ENCODE measurements at regions not wholly inside any gene's neighbourhood (a gene's known extent, or its start where the extent isn't known, plus 50 kb on each side); places are given as distances from the start of the nearest gene placed in this dataset.

DNA sequence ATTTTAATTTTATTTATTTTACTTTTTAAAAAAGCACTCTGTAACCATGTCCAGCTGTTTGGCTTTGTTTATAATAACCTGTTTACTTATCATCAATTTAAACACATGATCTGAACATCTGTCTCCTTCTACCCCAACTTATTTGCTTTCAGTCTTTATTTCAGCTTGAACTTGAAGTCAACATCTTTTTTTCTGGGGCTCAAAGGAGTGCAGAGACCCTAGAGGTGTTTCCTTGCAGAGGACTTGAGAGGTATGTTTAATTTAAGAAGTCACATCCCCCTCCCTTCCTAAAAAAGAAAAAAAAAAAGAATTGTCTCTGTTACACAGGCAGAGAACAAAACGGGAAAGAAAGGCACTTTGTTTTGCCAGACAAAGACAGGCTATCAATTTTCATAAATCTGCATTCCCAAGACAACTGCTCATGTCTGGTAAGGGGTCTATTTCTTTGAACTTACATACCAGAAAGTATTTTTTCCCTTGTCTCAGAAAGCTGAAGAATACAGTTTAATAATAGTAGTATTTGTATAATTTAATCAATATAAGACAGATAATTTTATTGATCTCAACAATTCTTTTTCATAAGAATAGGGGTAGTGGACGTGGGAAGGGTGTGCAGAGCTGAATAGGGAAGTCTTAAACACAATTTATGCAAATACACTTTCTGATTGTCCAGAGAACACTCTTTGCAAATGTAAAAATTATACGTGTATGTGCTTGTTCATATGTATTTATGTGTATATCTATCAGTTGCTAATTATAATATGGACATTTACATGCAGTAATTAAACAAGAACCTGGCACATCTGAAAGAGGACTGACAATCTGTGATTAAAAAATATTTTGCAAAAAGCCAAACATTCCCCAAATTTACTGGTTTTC lies 109.7 kb upstream of the PDZRN3 start:
- H3K4me3 ChIP-seq (ENCODE audit: severe bottlenecking): no peak overlapping the region
- H3K36me3 ChIP-seq (ENCODE audit: low read depth): no peaks in the 10 kb centered on the region
- DNase-seq (ENCODE audit: low spot score) (no peak), ATAC-seq (ENCODE audit: low read depth) (no peak)
- no peaks in the 10 kb centered on the region for H3K4me1 ChIP-seq (ENCODE audit: insufficient read depth, poor library complexity, severe bottlenecking)
- H3K27ac ChIP-seq (ENCODE audit: poor library complexity, severe bottlenecking): no peak overlapping the region
- no peaks in the 10 kb centered on the region for H3K27me3 ChIP-seq (ENCODE audit: insufficient read depth, poor library complexity, severe bottlenecking)
- TF ChIP-seq, protein P1, sequence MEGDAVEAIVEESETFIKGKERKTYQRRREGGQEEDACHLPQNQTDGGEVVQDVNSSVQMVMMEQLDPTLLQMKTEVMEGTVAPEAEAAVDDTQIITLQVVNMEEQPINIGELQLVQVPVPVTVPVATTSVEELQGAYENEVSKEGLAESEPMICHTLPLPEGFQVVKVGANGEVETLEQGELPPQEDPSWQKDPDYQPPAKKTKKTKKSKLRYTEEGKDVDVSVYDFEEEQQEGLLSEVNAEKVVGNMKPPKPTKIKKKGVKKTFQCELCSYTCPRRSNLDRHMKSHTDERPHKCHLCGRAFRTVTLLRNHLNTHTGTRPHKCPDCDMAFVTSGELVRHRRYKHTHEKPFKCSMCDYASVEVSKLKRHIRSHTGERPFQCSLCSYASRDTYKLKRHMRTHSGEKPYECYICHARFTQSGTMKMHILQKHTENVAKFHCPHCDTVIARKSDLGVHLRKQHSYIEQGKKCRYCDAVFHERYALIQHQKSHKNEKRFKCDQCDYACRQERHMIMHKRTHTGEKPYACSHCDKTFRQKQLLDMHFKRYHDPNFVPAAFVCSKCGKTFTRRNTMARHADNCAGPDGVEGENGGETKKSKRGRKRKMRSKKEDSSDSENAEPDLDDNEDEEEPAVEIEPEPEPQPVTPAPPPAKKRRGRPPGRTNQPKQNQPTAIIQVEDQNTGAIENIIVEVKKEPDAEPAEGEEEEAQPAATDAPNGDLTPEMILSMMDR (IDR thresholded peaks at IDR 0.05; ENCODE audit: poor library complexity, severe bottlenecking): no peak
- no peaks in the 10 kb centered on the region for H3K9me3 ChIP-seq (ENCODE audit: severe bottlenecking)

DNA sequence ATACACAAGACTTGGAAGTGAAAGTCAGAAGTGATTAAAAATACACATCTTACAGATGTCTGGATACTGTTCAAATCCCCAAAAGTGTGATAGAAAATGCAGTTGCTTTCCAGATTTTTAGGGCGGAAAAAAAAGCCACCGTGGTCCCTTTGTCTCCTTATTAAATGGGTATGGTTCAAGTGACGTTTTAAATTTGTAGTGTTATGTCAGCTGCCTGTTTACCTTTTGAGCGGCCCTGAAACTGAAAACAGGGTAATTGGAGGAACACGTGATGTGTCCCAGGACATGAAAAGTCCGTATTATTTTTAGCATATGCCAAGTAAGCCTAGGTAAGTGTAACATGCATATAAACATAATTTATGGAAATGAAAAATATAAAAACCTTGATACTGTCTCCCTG lies 109.0 kb upstream of the PDZRN3 start:
- ATAC-seq (ENCODE audit: low read depth) (no peak), DNase-seq (ENCODE audit: low spot score) (no peak)
- Histone ChIP-seq H3K36me3 (ENCODE audit: low read depth) (no peaks in the 10 kb centered on the region), H3K27ac (ENCODE audit: poor library complexity, severe bottlenecking) (no peak overlapping the region), H3K27me3 (ENCODE audit: insufficient read depth, poor library complexity, severe bottlenecking) (no peaks in the 10 kb centered on the region), H3K9me3 (ENCODE audit: severe bottlenecking) (no peaks in the 10 kb centered on the region), H3K4me1 (ENCODE audit: insufficient read depth, poor library complexity, severe bottlenecking) (no peaks in the 10 kb centered on the region), H3K4me3 (ENCODE audit: severe bottlenecking) (no peak overlapping the region)
- TF ChIP-seq, protein P1 (IDR thresholded peaks at IDR 0.05; ENCODE audit: poor library complexity, severe bottlenecking): no peak

GRCh38 chr3:73729969-73730440 lies 105.3 kb upstream of the PDZRN3 start:
- no peak for ATAC-seq (ENCODE audit: low read depth)
- no peaks in the 10 kb centered on the region for H3K9me3 ChIP-seq (ENCODE audit: severe bottlenecking)
- H3K27me3 ChIP-seq (ENCODE audit: insufficient read depth, poor library complexity, severe bottlenecking): no peaks in the 10 kb centered on the region
- H3K4me3 ChIP-seq (ENCODE audit: severe bottlenecking): no peak overlapping the region
- no peaks in the 10 kb centered on the region for H3K4me1 ChIP-seq (ENCODE audit: insufficient read depth, poor library complexity, severe bottlenecking)
- no peaks in the 10 kb centered on the region for H3K36me3 ChIP-seq (ENCODE audit: low read depth)
- DNase-seq (ENCODE audit: low spot score): no peak
- H3K27ac ChIP-seq (ENCODE audit: poor library complexity, severe bottlenecking): no peak overlapping the region
- TF ChIP-seq, protein P1 (IDR thresholded peaks at IDR 0.05; ENCODE audit: poor library complexity, severe bottlenecking): no peak

DNA sequence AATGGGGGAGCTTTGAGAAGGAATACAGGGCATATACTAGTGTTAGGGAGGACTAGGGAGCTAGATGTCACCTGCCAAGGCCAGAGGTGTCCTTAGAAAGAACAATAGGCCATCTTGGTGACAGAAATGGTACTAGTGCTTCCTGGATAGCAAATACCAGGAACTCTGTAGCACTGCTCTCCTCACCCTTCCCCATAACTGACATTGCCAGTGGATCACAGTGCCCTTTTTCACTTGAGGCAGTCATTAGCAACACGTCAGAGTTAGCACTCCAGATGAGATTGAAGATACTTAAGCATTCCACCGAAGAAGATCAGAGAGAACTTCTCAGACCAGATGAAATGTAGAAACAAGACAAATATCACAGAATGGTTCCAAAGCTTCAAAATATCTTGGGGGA lies 103.1 kb upstream of the PDZRN3 start:
- no peaks in the 10 kb centered on the region for H3K36me3 ChIP-seq (ENCODE audit: low read depth)
- ATAC-seq (ENCODE audit: low read depth): no peak
- no peaks in the 10 kb centered on the region for H3K27me3 ChIP-seq (ENCODE audit: insufficient read depth, poor library complexity, severe bottlenecking)
- DNase-seq (ENCODE audit: low spot score): no peak
- no peaks in the 10 kb centered on the region for H3K9me3 ChIP-seq (ENCODE audit: severe bottlenecking)
- no peak overlapping the region for H3K4me3 ChIP-seq (ENCODE audit: severe bottlenecking)
- H3K4me1 ChIP-seq (ENCODE audit: insufficient read depth, poor library complexity, severe bottlenecking): no peaks in the 10 kb centered on the region
- TF ChIP-seq, protein P1 (IDR thresholded peaks at IDR 0.05; ENCODE audit: poor library complexity, severe bottlenecking): no peak
- no peak overlapping the region for H3K27ac ChIP-seq (ENCODE audit: poor library complexity, severe bottlenecking)

All from RWPE2 (cell line).